DND-41 (cell line): ENCODE measurements at regions not wholly inside any gene's neighbourhood (a gene's known extent, or its start where the extent isn't known, plus 50 kb on each side); places are given as distances from the start of the nearest gene placed in this dataset.

Experiments used
- CTCF ChIP-seq: IDR thresholded peaks from 2 replicates; pipeline ENCODE4 v1.5.1; 2012; ENCODE audit warnings: borderline replicate concordance, low read length, moderate library complexity, mild to moderate bottlenecking; ENCODE audit not compliant: poor library complexity, severe bottlenecking; ENCODE audit errors: extremely low read depth
- EZH2 ChIP-seq: IDR thresholded peaks from 3 replicates; pipeline ENCODE4 v1.6.1; 2012; ENCODE audit warnings: borderline replicate concordance, low read depth, mild to moderate bottlenecking, moderate library complexity, low read length, inconsistent platforms; ENCODE audit not compliant: severe bottlenecking

- TF ChIP-seq CTCF (no peak), EZH2 (no peak)
Measured at GRCh38 chr18:44117821-44118220, 562.9 kb upstream of the SETBP1 start.
